ENCODE measurements at regions not wholly inside any gene's neighbourhood (a gene's known extent, or its start where the extent isn't known, plus 50 kb on each side); places are given as distances from the start of the nearest gene placed in this dataset.
"Not testable (repeated sequence)": the region's sequence is repeated elsewhere in the genome, so short reads cannot be mapped to it uniquely, and the experiment has no call there.

GRCh38 chr1:149237515-149237914, 134.2 kb upstream of the NBPF9 start:
- TF ChIP-seq POLR2AphosphoS5, CTCF, POLR2A (IDR thresholded peaks at IDR 0.05): not testable (repeated sequence)

Measured in breast epithelium (tissue), 3 donors.